Neural progenitor cell (in vitro differentiated cells): ENCODE measurements at regions not wholly inside any gene's neighbourhood (a gene's known extent, or its start where the extent isn't known, plus 50 kb on each side); places are given as distances from the start of the nearest gene placed in this dataset.

Source experiments
- DNase-seq: peaks from one replicate; pipeline ENCODE4 v3.0.0-alpha.2; 2016; ENCODE audit warnings: low spot score
- H2AFZ ChIP-seq: fragments of 200-600 bp; sonication (generic); replicated peaks from 2 replicates; pipeline ENCODE4 v1.6.1; 2016; ENCODE audit warnings: antibody characterized with exemption
- H3F3A ChIP-seq: fragments of 200-600 bp; sonication (generic); 2 replicates; pipeline ENCODE4 v1.6.1; 2016; ENCODE audit warnings: antibody characterized with exemption, low read depth
- H3K27ac ChIP-seq: fragments of 200-600 bp; sonication (generic); 2 replicates; pipeline ENCODE4 v1.5.1; 2016; ENCODE audit warnings: mild to moderate bottlenecking
- H3K27me3 ChIP-seq: fragments of 200-600 bp; sonication (generic); 2 replicates; pipeline ENCODE4 v1.6.1; 2016; ENCODE audit warnings: mild to moderate bottlenecking, moderate library complexity
- H3K36me3 ChIP-seq: fragments of 200-600 bp; sonication (generic); 2 replicates; pipeline ENCODE4 v1.5.1; 2016
- H3K4me1 ChIP-seq: fragments of 200-600 bp; sonication (generic); 2 replicates; pipeline ENCODE4 v1.6.1; 2016; ENCODE audit warnings: mixed run types
- H3K4me2 ChIP-seq: fragments of 200-600 bp; sonication (generic); 2 replicates; pipeline ENCODE4 v1.6.1; 2016
- H3K4me3 ChIP-seq: fragments of 200-600 bp; sonication (generic); 2 replicates; pipeline ENCODE4 v1.5.1; 2016
- H3K79me2 ChIP-seq: fragments of 200-600 bp; sonication (generic); 2 replicates; pipeline ENCODE4 v1.6.1; 2016; ENCODE audit warnings: low read depth
- H3K9ac ChIP-seq: fragments of 200-600 bp; sonication (generic); 2 replicates; pipeline ENCODE4 v1.6.1; 2016
- H3K9me3 ChIP-seq: fragments of 200-600 bp; sonication (generic); 2 replicates; pipeline ENCODE4 v1.5.1; 2016; ENCODE audit warnings: low read depth
- H4K20me1 ChIP-seq: fragments of 200-600 bp; sonication (generic); 2 replicates; pipeline ENCODE4 v1.6.1; 2016; ENCODE audit warnings: low read depth
- H3K27ac Mint-ChIP-seq: 3 replicates; pipeline ENCODE4 v1.8.0; 2021; ENCODE audit warnings: mixed read lengths
- H3K27me3 Mint-ChIP-seq: 2 replicates; pipeline ENCODE4 v1.8.0; 2022; ENCODE audit warnings: low read depth, mild to moderate bottlenecking, inconsistent platforms, moderate library complexity, mixed read lengths; ENCODE audit not compliant: insufficient read depth
- H3K36me3 Mint-ChIP-seq: 3 replicates; pipeline ENCODE4 v1.8.0; 2021; ENCODE audit warnings: mixed read lengths
- H3K4me1 Mint-ChIP-seq: 3 replicates; pipeline ENCODE4 v1.8.0; 2021; ENCODE audit warnings: mixed read lengths
- H3K4me3 Mint-ChIP-seq: 3 replicates; pipeline ENCODE4 v1.8.0; 2021; ENCODE audit warnings: mild to moderate bottlenecking, moderate library complexity, mixed read lengths
- H3K9me3 Mint-ChIP-seq: 3 replicates; pipeline ENCODE4 v1.8.0; 2020; ENCODE audit warnings: mixed read lengths
- EZH2 ChIP-seq: fragments of 200-600 bp; sonication (generic); IDR thresholded peaks from 2 replicates; pipeline ENCODE4 v1.6.1; 2017; ENCODE audit warnings: antibody characterized with exemption, mild to moderate bottlenecking, moderate library complexity
- EZH2phosphoT487 ChIP-seq: fragments of 200-600 bp; sonication (generic); IDR thresholded peaks from 2 replicates; pipeline ENCODE4 v1.6.1; 2017; ENCODE audit warnings: antibody characterized with exemption
- TF ChIP-seq, protein P1 (sequence below): fragments of 200-600 bp; sonication (generic); IDR thresholded peaks from 2 replicates; pipeline ENCODE4 v1.5.1; 2017; ENCODE audit warnings: antibody characterized with exemption, mild to moderate bottlenecking

GRCh38 chr1:166785987-166786386 lies 53.3 kb upstream of the POGK start:
- no peaks in the 10 kb centered on the region for H3F3A ChIP-seq
- no peaks in the 10 kb centered on the region for H3K27me3 ChIP-seq
- TF ChIP-seq, protein P1, sequence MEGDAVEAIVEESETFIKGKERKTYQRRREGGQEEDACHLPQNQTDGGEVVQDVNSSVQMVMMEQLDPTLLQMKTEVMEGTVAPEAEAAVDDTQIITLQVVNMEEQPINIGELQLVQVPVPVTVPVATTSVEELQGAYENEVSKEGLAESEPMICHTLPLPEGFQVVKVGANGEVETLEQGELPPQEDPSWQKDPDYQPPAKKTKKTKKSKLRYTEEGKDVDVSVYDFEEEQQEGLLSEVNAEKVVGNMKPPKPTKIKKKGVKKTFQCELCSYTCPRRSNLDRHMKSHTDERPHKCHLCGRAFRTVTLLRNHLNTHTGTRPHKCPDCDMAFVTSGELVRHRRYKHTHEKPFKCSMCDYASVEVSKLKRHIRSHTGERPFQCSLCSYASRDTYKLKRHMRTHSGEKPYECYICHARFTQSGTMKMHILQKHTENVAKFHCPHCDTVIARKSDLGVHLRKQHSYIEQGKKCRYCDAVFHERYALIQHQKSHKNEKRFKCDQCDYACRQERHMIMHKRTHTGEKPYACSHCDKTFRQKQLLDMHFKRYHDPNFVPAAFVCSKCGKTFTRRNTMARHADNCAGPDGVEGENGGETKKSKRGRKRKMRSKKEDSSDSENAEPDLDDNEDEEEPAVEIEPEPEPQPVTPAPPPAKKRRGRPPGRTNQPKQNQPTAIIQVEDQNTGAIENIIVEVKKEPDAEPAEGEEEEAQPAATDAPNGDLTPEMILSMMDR = peak; percentile 12
- TF ChIP-seq EZH2phosphoT487 = no peak
- H4K20me1 ChIP-seq = no peaks in the 10 kb centered on the region
- Mint-ChIP-seq H3K4me1 (peaks cover 5% of the 10 kb centered on the region), H3K27me3 (peaks cover 4% of the 10 kb centered on the region), H3K9me3 (no peaks in the 10 kb centered on the region), H3K36me3 (no peaks in the 10 kb centered on the region), H3K27ac (no peak overlapping the region), H3K4me3 (no peak overlapping the region)
- DNase-seq = no peak
- H3K4me2 ChIP-seq = no peak overlapping the region
- H2AFZ ChIP-seq = no peak overlapping the region
- H3K36me3 ChIP-seq = no peaks in the 10 kb centered on the region
- no peaks in the 10 kb centered on the region for H3K9me3 ChIP-seq
- no peak overlapping the region for H3K9ac ChIP-seq
- H3K79me2 ChIP-seq = no peaks in the 10 kb centered on the region
- peaks cover 7% of the 10 kb centered on the region for H3K4me1 ChIP-seq
- H3K27ac ChIP-seq = no peak overlapping the region
- H3K4me3 ChIP-seq = no peak overlapping the region

DNA sequence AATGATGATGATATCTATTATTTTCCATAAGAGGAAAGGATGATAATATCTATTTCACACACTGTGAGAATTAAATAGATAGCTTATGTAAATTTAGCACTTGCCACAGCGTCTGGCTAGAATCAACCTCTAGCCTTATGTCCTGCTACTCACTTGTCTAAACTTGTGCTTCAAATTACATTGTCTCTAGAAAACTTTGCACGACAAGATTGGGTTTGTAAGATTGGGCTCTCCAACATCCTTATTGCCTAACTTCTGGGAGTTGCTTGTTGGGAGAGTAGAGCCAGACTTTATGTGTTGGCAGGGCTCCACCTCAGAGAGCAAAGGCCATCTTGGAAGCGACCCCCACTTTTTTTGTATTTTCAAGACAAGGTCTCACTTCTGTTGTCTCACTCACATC lies 50.0 kb upstream of the POGK start:
- Histone ChIP-seq H3K36me3 (no peaks in the 10 kb centered on the region), H3K4me3 (no peak overlapping the region), H3K4me1 (peaks cover 6% of the 10 kb centered on the region), H3K4me2 (no peak overlapping the region), H3K27me3 (no peaks in the 10 kb centered on the region), H3K79me2 (no peaks in the 10 kb centered on the region), H3F3A (no peaks in the 10 kb centered on the region), H3K9me3 (no peaks in the 10 kb centered on the region), H3K27ac (no peak overlapping the region), H3K9ac (no peak overlapping the region), H2AFZ (no peak overlapping the region), H4K20me1 (no peaks in the 10 kb centered on the region)
- H3K4me3 Mint-ChIP-seq = no peak overlapping the region
- TF ChIP-seq EZH2phosphoT487 (no peak), EZH2 (no peak)
- TF ChIP-seq, protein P1 = no peak
- H3K9me3 Mint-ChIP-seq = no peaks in the 10 kb centered on the region
- H3K4me1 Mint-ChIP-seq = peaks cover 5% of the 10 kb centered on the region
- no peak overlapping the region for H3K27ac Mint-ChIP-seq
- no peak for DNase-seq
- peaks cover 4% of the 10 kb centered on the region for H3K27me3 Mint-ChIP-seq
- H3K36me3 Mint-ChIP-seq = no peaks in the 10 kb centered on the region
